Urinary bladder (tissue), 3 donors: ENCODE measurements at regions not wholly inside any gene's neighbourhood (a gene's known extent, or its start where the extent isn't known, plus 50 kb on each side); places are given as distances from the start of the nearest gene placed in this dataset.

Experiments used
- DNase-seq: peaks from one replicate; pipeline ENCODE4 v3.0.0-alpha.2; 2015; ENCODE audit errors: extremely low spot score
- H3K27ac ChIP-seq: one replicate; pipeline ENCODE4 v1.5.1; 2013; ENCODE audit warnings: low read depth, mild to moderate bottlenecking, moderate library complexity
- H3K36me3 ChIP-seq: one replicate; pipeline ENCODE4 v1.6.1; 2013; ENCODE audit warnings: mild to moderate bottlenecking, moderate library complexity; ENCODE audit not compliant: insufficient read depth
- H3K4me1 ChIP-seq: one replicate; pipeline ENCODE4 v1.6.1; 2013; ENCODE audit warnings: mild to moderate bottlenecking, moderate library complexity; ENCODE audit not compliant: insufficient read depth
- H3K4me3 ChIP-seq: one replicate; pipeline ENCODE4 v1.5.1; 2013; ENCODE audit warnings: low read depth, low read length
- WGBS: extraction: QIAGEN DNeasy Blood & Tissue Kit; methylation state at CpG from one replicate; pipeline ENCODE4 v1.1.7; 2013; 5-methylcytosine and 5-hydroxymethylcytosine counted together
- donor health status: healthy with polysubstance abuse.
- donor health status: healthy.

GRCh38 chr9:78383130-78383529 is 86.2 kb downstream of the PSAT1 start:
- Histone ChIP-seq H3K27ac (no peak overlapping the region), H3K4me3 (no peak overlapping the region), H3K36me3 (no peaks in the 10 kb centered on the region), H3K4me1 (no peaks in the 10 kb centered on the region)
- DNase-seq, result no peak
- 39% methylated on average over 3 of the region's 3 CpGs for WGBS

- 98% methylated on average over 1 of the region's 1 CpG for WGBS
These were observed 89.4 kb downstream of the PSAT1 start for GRCh38 chr9:78386348-78386747.

DNA sequence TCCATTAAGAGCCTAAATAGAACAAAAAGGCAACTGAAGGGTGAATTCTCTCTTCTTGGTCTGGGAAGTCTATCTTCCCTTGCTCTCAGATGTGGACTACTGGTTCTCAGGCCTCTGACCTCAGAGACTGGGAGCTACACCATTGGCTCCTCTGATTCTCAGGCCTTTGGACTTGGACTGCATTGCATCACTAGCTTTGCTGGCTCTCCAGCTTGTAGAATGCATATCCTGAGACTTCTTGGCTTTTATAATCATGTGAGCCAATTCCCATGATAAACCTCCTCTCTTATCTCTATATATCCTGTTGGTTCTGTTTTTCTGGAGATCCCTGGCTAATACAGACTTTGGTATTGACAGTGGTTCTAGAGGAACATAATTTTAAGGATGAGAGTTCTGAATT is 89.8 kb downstream of the PSAT1 start:
- no peak overlapping the region for H3K27ac ChIP-seq
- no peak for DNase-seq
- no peaks in the 10 kb centered on the region for H3K4me1 ChIP-seq

More at GRCh38 chr9:78386348-78386747, 89.4 kb downstream of the PSAT1 start:
- Histone ChIP-seq H3K4me1 (no peaks in the 10 kb centered on the region), H3K4me3 (no peak overlapping the region), H3K27ac (no peak overlapping the region), H3K36me3 (no peaks in the 10 kb centered on the region)
- no peak for DNase-seq

DNA sequence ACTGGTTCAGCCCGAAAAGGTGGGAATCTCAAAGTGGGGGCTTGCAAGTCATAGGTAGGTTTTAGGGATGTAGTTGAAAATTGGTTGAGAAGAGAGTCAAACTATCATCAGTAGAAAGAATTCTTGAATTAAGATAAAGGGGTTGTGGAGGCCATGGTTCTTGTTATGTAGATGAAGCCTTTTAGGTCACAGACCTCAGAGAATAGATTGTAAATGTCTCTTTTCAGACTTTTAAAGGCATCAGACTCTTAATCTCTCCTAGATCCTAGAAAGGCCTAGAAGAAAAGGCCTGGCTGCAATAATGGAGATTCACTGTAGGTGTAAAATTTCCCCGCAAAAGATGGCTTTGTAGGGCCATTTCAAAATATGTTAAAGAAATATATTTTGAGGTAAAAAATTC is 96.4 kb downstream of the PSAT1 start:
- no peak overlapping the region for H3K4me3 ChIP-seq
- no peaks in the 10 kb centered on the region for H3K36me3 ChIP-seq
- 82% methylated on average over 2 of the region's 2 CpGs for WGBS
- H3K4me1 ChIP-seq, result no peaks in the 10 kb centered on the region
- DNase-seq, result no peak
- H3K27ac ChIP-seq, result no peak overlapping the region

More for the DNA sequence above, 89.8 kb downstream of the PSAT1 start:
- H3K36me3 ChIP-seq, result no peaks in the 10 kb centered on the region
- H3K4me3 ChIP-seq, result no peak overlapping the region

DNA sequence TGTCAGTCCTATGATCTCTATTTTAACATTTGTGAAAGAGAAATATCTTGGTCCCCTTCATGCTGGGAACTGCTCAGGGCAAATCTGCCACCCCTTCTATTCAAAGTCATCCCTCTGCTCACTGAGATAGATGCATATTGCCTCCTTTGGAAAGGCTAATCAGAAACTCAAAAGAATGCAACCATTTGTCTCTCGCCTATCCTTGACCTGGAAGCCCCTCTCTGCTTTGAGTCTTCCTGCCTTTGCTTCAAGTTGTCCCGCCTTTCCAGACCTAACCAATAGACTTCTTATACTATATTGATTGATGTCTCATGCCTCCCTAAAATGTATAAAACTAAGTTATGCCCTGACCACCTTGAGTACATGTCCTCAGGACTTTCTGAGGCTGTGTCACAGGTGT is 97.0 kb downstream of the PSAT1 start:
- Histone ChIP-seq H3K4me3 (no peak overlapping the region), H3K36me3 (no peaks in the 10 kb centered on the region), H3K27ac (no peak overlapping the region), H3K4me1 (no peaks in the 10 kb centered on the region)
- DNase-seq, result no peak
- WGBS, result 92% methylated on average over 2 of the region's 2 CpGs

DNA sequence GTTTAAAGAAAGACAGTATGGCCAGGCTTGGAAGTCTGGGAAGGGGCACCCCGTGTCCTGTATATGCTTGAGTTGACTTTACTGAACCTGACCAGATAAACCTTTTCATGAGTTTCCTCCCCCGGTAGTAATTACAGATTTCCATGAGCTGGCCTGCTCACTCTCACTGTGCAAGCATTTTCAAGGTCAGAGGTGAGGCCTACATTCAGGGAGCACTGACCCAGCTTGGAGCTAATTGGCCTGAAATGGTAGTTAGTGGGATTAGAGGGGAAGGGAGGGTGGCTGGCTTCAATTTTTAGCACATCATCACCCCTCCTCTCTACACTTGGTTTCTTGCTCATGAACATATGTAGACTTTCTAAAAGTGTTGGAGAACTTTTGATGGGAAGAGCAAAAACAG is 99.2 kb downstream of the PSAT1 start:
- no peak for DNase-seq
- WGBS, result 65% methylated on average over 2 of the region's 2 CpGs
- Histone ChIP-seq H3K4me3 (no peak overlapping the region), H3K4me1 (no peaks in the 10 kb centered on the region), H3K36me3 (no peaks in the 10 kb centered on the region), H3K27ac (no peak overlapping the region)

GRCh38 chr9:78397045-78397444 is 100.1 kb downstream of the PSAT1 start:
- no peaks in the 10 kb centered on the region for H3K4me1 ChIP-seq
- no peak overlapping the region for H3K4me3 ChIP-seq
- no peaks in the 10 kb centered on the region for H3K36me3 ChIP-seq
- DNase-seq, result no peak
- 36% methylated on average over 5 of the region's 5 CpGs for WGBS
- H3K27ac ChIP-seq, result no peak overlapping the region

- no peak overlapping the region for H3K27ac ChIP-seq
- whole genome bisulfite sequencing, result 40% methylated on average over 5 of the region's 5 CpGs
- no peak overlapping the region for H3K4me3 ChIP-seq
- H3K36me3 ChIP-seq, result no peaks in the 10 kb centered on the region
- H3K4me1 ChIP-seq, result no peaks in the 10 kb centered on the region
- DNase-seq, result no peak
These were observed 100.5 kb downstream of the PSAT1 start for GRCh38 chr9:78397454-78397853.

- DNase-seq, result no peak
- H3K36me3 ChIP-seq, result no peaks in the 10 kb centered on the region
- H3K4me3 ChIP-seq, result no peak overlapping the region
- no peaks in the 10 kb centered on the region for H3K4me1 ChIP-seq
- H3K27ac ChIP-seq, result no peak overlapping the region
These were observed 102.2 kb downstream of the PSAT1 start for GRCh38 chr9:78399153-78399552.

GRCh38 chr9:78400496-78400895 is 103.6 kb downstream of the PSAT1 start:
- Histone ChIP-seq H3K4me1 (no peaks in the 10 kb centered on the region), H3K27ac (no peak overlapping the region), H3K36me3 (no peaks in the 10 kb centered on the region), H3K4me3 (no peak overlapping the region)
- no peak for DNase-seq

GRCh38 chr9:78405461-78405860 is 108.5 kb downstream of the PSAT1 start:
- Histone ChIP-seq H3K27ac (no peak overlapping the region), H3K4me1 (no peaks in the 10 kb centered on the region), H3K4me3 (no peak overlapping the region), H3K36me3 (no peaks in the 10 kb centered on the region)
- DNase-seq, result no peak
- 87% methylated on average over 3 of the region's 3 CpGs for WGBS

DNA sequence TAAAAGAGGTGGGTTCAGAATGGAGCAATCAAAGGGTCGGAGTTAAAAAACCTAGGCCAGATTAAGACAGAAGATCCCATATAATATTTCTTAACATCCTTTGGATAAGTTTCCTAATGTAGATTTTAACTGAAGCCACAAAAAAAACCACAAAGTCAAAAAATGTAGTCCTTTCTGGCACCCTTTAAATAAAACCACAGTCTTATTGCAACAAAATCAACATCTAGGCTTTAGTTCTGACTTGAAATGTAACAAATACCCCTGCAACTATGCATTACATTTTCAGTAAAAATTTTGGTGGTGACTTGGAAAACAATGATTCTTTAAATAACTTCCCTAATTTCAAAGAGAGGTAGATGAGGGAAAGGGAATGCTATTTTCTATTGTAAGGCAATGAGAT is 109.2 kb downstream of the PSAT1 start:
- WGBS, result 89% methylated on average over 1 of the region's 1 CpG
- H3K27ac ChIP-seq, result no peak overlapping the region
- no peaks in the 10 kb centered on the region for H3K36me3 ChIP-seq
- DNase-seq, result no peak
- no peaks in the 10 kb centered on the region for H3K4me1 ChIP-seq
- H3K4me3 ChIP-seq, result no peak overlapping the region

GRCh38 chr9:78406933-78407332 is 110.0 kb downstream of the PSAT1 start:
- whole genome bisulfite sequencing, result 69% methylated on average over 2 of the region's 2 CpGs
- H3K4me1 ChIP-seq, result no peaks in the 10 kb centered on the region
- no peak for DNase-seq
- H3K36me3 ChIP-seq, result no peaks in the 10 kb centered on the region
- no peak overlapping the region for H3K4me3 ChIP-seq
- H3K27ac ChIP-seq, result no peak overlapping the region

DNA sequence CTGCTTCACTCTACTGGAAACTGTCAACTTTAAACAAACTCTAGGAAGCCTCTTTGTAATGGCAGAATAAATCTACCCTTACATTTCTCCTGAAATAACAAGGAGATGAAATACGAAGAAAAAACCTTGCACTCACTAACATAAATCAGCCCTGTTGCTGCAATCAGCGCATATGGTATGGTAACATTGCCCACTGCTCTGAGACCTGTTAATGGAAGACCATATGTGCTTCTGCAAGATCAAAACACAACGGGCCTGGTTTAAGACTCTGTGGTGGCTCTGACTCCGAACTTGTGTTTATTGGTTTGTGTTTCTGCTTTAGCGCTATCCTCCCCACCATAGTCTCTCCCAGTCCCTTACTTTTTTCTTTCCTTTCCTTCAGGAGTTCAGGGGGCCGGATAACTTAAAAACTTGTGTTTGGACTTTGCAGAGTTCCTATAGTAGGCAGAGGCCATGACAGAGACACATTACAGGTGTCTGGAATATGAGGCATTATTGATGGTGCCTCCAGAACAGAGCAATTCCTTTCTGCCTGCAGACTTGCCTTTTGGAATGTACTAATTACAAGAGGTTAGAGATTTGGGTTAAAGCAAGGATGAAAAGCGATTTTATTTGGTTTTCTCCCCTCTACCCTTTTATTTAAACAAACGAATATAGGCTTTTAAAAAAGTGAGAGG is 110.8 kb downstream of the PSAT1 start:
- WGBS, result 74% methylated on average over 8 of the region's 8 CpGs
- Histone ChIP-seq H3K4me1 (no peaks in the 10 kb centered on the region), H3K4me3 (no peak overlapping the region), H3K36me3 (no peaks in the 10 kb centered on the region), H3K27ac (no peak overlapping the region)
- no peak for DNase-seq

DNA sequence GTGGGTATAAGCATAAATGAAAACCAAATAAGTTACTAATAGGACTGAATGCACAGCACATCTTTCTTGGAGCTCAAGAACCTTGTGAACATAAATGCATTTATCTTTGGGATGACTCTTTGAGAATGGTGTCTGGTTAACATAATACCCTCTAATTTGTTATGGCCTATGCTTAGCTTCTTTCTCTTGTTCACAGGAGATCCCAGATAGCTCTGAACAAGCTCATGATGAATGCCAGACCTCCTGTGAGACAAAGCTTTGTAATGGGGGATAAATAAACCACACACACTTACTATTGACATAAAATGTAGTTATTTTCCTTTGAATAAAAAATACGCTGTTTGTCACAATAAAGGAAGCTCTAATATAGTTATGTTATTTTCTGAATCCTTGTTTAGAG is 111.5 kb downstream of the PSAT1 start:
- Histone ChIP-seq H3K4me3 (no peak overlapping the region), H3K36me3 (no peaks in the 10 kb centered on the region), H3K4me1 (no peaks in the 10 kb centered on the region), H3K27ac (no peak overlapping the region)
- DNase-seq, result no peak
- WGBS, result 93% methylated on average over 1 of the region's 1 CpG
